LNCaP clone FGC (cell line): ENCODE measurements at regions not wholly inside any gene's neighbourhood (a gene's known extent, or its start where the extent isn't known, plus 50 kb on each side); places are given as distances from the start of the nearest gene placed in this dataset.

ENCODE experiments used
- DNase-seq: peaks from one replicate; pipeline ENCODE4 v3.0.0-alpha.2; 2011; ENCODE audit warnings: low read depth
- H3K4me3 ChIP-seq: 2 replicates; pipeline ENCODE4 v1.5.1; 2011; ENCODE audit warnings: mild to moderate bottlenecking, low read depth, low read length, control low read depth
- CTCF ChIP-seq: IDR thresholded peaks from 2 replicates; pipeline ENCODE4 v1.5.1; 2012; ENCODE audit warnings: mild to moderate bottlenecking; ENCODE audit not compliant: control insufficient read depth, insufficient read depth; ENCODE audit errors: extremely low read depth

- no peak overlapping the region for H3K4me3 ChIP-seq
- no peak for DNase-seq
- no peak for TF ChIP-seq CTCF
Measured at GRCh38 chr12:76144245-76144549, 59.7 kb upstream of the NAP1L1 start.

- H3K4me3 ChIP-seq: no peak overlapping the region
- no peak for DNase-seq
- no peak for TF ChIP-seq CTCF
Measured at GRCh38 chr12:76143343-76144244, 59.1 kb upstream of the NAP1L1 start.

GRCh38 chr12:76142305-76142704 lies 57.8 kb upstream of the NAP1L1 start:
- H3K4me3 ChIP-seq: no peak overlapping the region
- no peak for TF ChIP-seq CTCF
- no peak for DNase-seq

GRCh38 chr12:76138656-76139055 lies 54.2 kb upstream of the NAP1L1 start:
- DNase-seq: no peak
- TF ChIP-seq CTCF: no peak
- H3K4me3 ChIP-seq: no peak overlapping the region

- no peak overlapping the region; the same call in 1 of the 2 replicates for H3K4me3 ChIP-seq
- DNase-seq: no peak
- TF ChIP-seq CTCF: no peak
Measured at GRCh38 chr12:76137606-76138005, 53.1 kb upstream of the NAP1L1 start.

GRCh38 chr12:76135456-76135855 lies 51.0 kb upstream of the NAP1L1 start:
- TF ChIP-seq CTCF: no peak
- no peak for DNase-seq
- no peak overlapping the region for H3K4me3 ChIP-seq
